ENCODE measurements at regions not wholly inside any gene's neighbourhood (a gene's known extent, or its start where the extent isn't known, plus 50 kb on each side); places are given as distances from the start of the nearest gene placed in this dataset.

- DNase-seq, result no peak
- no peaks in the 10 kb centered on the region for H3K36me3 ChIP-seq
- no peak for TF ChIP-seq CTCF (IDR thresholded peaks at IDR 0.05; ENCODE audit: low read depth, low read length)
- no peaks in the 10 kb centered on the region for H3K9me3 ChIP-seq
- no peaks in the 10 kb centered on the region for H3K27me3 ChIP-seq
- H3K4me3 ChIP-seq (ENCODE audit: low read depth, low read length), result no peak overlapping the region
- no peaks in the 10 kb centered on the region for H3K4me1 ChIP-seq
These were observed 339.1 kb downstream of the FRK start for GRCh38 chr6:115721564-115721963.

- no peak overlapping the region for H3K4me3 ChIP-seq (ENCODE audit: low read depth, low read length)
- no peaks in the 10 kb centered on the region for H3K9me3 ChIP-seq
- no peaks in the 10 kb centered on the region for H3K4me1 ChIP-seq
- TF ChIP-seq CTCF (IDR thresholded peaks at IDR 0.05; ENCODE audit: low read depth, low read length), result no peak
- no peaks in the 10 kb centered on the region for H3K27me3 ChIP-seq
- no peaks in the 10 kb centered on the region for H3K36me3 ChIP-seq
- DNase-seq, result no peak
These were observed 339.8 kb downstream of the FRK start for GRCh38 chr6:115720900-115721299.

GRCh38 chr6:115717472-115717871 lies 343.2 kb downstream of the FRK start:
- Histone ChIP-seq H3K9me3 (no peaks in the 10 kb centered on the region), H3K36me3 (no peaks in the 10 kb centered on the region), H3K27me3 (no peaks in the 10 kb centered on the region), H3K4me1 (no peaks in the 10 kb centered on the region), H3K4me3 (ENCODE audit: low read depth, low read length) (no peak overlapping the region)
- TF ChIP-seq CTCF (IDR thresholded peaks at IDR 0.05; ENCODE audit: low read depth, low read length), result no peak
- no peak for DNase-seq

GRCh38 chr6:115717062-115717461 lies 343.6 kb downstream of the FRK start:
- H3K27me3 ChIP-seq, result no peaks in the 10 kb centered on the region
- no peaks in the 10 kb centered on the region for H3K36me3 ChIP-seq
- H3K4me3 ChIP-seq (ENCODE audit: low read depth, low read length), result no peak overlapping the region
- DNase-seq, result no peak
- no peak for TF ChIP-seq CTCF (IDR thresholded peaks at IDR 0.05; ENCODE audit: low read depth, low read length)
- no peaks in the 10 kb centered on the region for H3K4me1 ChIP-seq
- H3K9me3 ChIP-seq, result no peaks in the 10 kb centered on the region

GRCh38 chr6:115712291-115712961 lies 348.3 kb downstream of the FRK start:
- TF ChIP-seq CTCF (IDR thresholded peaks at IDR 0.05; ENCODE audit: low read depth, low read length), result no peak

GRCh38 chr6:115708850-115709249 lies 351.8 kb downstream of the FRK start:
- H3K27me3 ChIP-seq, result no peaks in the 10 kb centered on the region
- H3K4me1 ChIP-seq, result peaks cover 13% of the 10 kb centered on the region; the same call in 1 of the 2 replicates
- H3K36me3 ChIP-seq, result no peaks in the 10 kb centered on the region
- H3K9me3 ChIP-seq, result no peaks in the 10 kb centered on the region
- no peak overlapping the region for H3K4me3 ChIP-seq (ENCODE audit: low read depth, low read length)
- no peak for TF ChIP-seq CTCF (IDR thresholded peaks at IDR 0.05; ENCODE audit: low read depth, low read length)
- peak; percentile 30 for DNase-seq

More at GRCh38 chr6:115712291-115712961, 348.3 kb downstream of the FRK start:
- DNase-seq, result no peak
- Histone ChIP-seq H3K4me3 (ENCODE audit: low read depth, low read length) (no peak overlapping the region), H3K4me1 (peaks cover 13% of the 10 kb centered on the region; the same call in 1 of the 2 replicates), H3K36me3 (no peaks in the 10 kb centered on the region), H3K27me3 (no peaks in the 10 kb centered on the region), H3K9me3 (no peaks in the 10 kb centered on the region)
